ENCODE measurements at regions not wholly inside any gene's neighbourhood (a gene's known extent, or its start where the extent isn't known, plus 50 kb on each side); places are given as distances from the start of the nearest gene placed in this dataset.

- TF ChIP-seq, protein P1, sequence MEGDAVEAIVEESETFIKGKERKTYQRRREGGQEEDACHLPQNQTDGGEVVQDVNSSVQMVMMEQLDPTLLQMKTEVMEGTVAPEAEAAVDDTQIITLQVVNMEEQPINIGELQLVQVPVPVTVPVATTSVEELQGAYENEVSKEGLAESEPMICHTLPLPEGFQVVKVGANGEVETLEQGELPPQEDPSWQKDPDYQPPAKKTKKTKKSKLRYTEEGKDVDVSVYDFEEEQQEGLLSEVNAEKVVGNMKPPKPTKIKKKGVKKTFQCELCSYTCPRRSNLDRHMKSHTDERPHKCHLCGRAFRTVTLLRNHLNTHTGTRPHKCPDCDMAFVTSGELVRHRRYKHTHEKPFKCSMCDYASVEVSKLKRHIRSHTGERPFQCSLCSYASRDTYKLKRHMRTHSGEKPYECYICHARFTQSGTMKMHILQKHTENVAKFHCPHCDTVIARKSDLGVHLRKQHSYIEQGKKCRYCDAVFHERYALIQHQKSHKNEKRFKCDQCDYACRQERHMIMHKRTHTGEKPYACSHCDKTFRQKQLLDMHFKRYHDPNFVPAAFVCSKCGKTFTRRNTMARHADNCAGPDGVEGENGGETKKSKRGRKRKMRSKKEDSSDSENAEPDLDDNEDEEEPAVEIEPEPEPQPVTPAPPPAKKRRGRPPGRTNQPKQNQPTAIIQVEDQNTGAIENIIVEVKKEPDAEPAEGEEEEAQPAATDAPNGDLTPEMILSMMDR (IDR thresholded peaks at IDR 0.05 in 8 of 11, conservative IDR thresholded peaks at IDR 0.05 in 3 of 11): no peak
- TF ChIP-seq POLR2A (IDR thresholded peaks at IDR 0.05) (no peak), POLR2AphosphoS5 (IDR thresholded peaks at IDR 0.05) (no peak)
These were observed 84.8 kb upstream of the LINGO1 start for GRCh38 chr15:77717333-77717990.
